ENCODE measurements at regions not wholly inside any gene's neighbourhood (a gene's known extent, or its start where the extent isn't known, plus 50 kb on each side); places are given as distances from the start of the nearest gene placed in this dataset.

DNA sequence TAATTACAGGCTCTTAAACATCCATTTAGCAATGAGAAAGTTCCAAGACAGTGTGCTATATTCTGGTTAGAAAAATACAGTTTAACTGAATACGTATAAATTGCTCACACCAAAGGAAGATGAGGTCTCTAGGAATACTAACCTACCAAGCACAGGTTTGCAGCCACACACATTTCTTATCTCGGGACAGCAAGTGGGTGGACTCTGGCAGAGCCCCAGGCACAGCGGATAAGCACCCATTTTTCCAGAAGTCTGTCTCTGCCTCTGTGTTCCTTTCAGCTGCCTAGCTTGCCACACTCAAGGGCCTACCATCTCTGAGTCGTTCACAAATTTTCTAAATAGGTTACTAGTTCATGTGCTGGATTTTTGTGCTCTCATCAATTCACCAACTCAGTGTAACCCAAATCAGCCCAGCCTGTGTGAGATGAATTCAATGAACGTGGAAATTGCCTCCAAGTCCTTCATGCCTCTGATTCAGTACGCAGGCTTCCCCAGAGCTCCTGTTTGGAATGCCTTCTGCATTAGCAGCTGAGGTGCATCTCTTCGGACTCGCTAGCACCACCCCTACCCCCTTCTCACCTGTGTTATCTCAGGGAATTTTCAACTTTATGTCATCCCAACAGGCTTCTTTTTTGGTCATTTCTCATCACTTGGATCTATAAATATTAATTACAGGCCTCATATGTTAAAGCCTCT is 581.0 kb upstream of the CDH11 start:
- H3K27me3 ChIP-seq (replicated peaks in 1 of 4; ENCODE audit: control extremely low read depth in 1 of 4, control insufficient read depth in 3 of 4, insufficient read depth in 4 of 4, low read length in 3 of 4), result no peaks in the 10 kb centered on the region
- Mint-ChIP-seq H3K27me3 (no peaks in the 10 kb centered on the region), H3K4me3 (no peak overlapping the region), H3K9me3 (ENCODE audit: insufficient read depth) (no peaks in the 10 kb centered on the region), H3K4me1 (no peaks in the 10 kb centered on the region), H3K27ac (no peak overlapping the region)
- no peak for ATAC-seq (ENCODE audit: low read depth)
- ChIA-PET CTCF (no interaction called here), POLR2A (no interaction called here)
- intact Hi-C loops (cut with micrococcal nuclease), result no loop called here
- no peaks in the 10 kb centered on the region for H3K36me3 ChIP-seq (replicated peaks in 1 of 2; ENCODE audit: control extremely low read depth in 1 of 2, control insufficient read depth in 1 of 2, extremely low read depth in 1 of 2, insufficient read depth in 2 of 2, low read length in 1 of 2)
- H3K9ac ChIP-seq (ENCODE audit: low read length), result no peak overlapping the region
- H2AFZ ChIP-seq (ENCODE audit: insufficient read depth, low read depth, low read length, poor library complexity, severe bottlenecking), result no peak overlapping the region
- no peak for TF ChIP-seq EZH2 (IDR thresholded peaks at IDR 0.05; ENCODE audit: borderline replicate concordance, insufficient read depth, low read depth, low read length, poor library complexity, severe bottlenecking)
- TF ChIP-seq, protein P1, sequence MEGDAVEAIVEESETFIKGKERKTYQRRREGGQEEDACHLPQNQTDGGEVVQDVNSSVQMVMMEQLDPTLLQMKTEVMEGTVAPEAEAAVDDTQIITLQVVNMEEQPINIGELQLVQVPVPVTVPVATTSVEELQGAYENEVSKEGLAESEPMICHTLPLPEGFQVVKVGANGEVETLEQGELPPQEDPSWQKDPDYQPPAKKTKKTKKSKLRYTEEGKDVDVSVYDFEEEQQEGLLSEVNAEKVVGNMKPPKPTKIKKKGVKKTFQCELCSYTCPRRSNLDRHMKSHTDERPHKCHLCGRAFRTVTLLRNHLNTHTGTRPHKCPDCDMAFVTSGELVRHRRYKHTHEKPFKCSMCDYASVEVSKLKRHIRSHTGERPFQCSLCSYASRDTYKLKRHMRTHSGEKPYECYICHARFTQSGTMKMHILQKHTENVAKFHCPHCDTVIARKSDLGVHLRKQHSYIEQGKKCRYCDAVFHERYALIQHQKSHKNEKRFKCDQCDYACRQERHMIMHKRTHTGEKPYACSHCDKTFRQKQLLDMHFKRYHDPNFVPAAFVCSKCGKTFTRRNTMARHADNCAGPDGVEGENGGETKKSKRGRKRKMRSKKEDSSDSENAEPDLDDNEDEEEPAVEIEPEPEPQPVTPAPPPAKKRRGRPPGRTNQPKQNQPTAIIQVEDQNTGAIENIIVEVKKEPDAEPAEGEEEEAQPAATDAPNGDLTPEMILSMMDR (IDR thresholded peaks at IDR 0.05), result no peak
- DNase-seq, result no peak
- no peak overlapping the region for H3K4me2 ChIP-seq (replicated peaks; ENCODE audit: low read depth, low read length, poor library complexity, severe bottlenecking)
- 86% methylated on average over 6 of the region's 8 CpGs for WGBS (ENCODE audit: insufficient coverage)
- H3K4me3 ChIP-seq (ENCODE audit: control extremely low read depth in 1 of 5, extremely low read depth in 1 of 5, insufficient read depth in 1 of 5, low read depth in 2 of 5, low read length in 4 of 5), result no peak overlapping the region
- no peaks in the 10 kb centered on the region for H3K4me1 ChIP-seq (ENCODE audit: control insufficient read depth in 2 of 2, insufficient read depth in 2 of 2, low read length in 2 of 2)
- H3K9me3 ChIP-seq (ENCODE audit: control extremely low read depth in 1 of 3, control insufficient read depth in 2 of 3, insufficient read depth in 1 of 3, low read length in 2 of 3), result peaks cover 0 to 2% (median 0%) of the 10 kb centered on the region in 3 donors
- H4K20me1 ChIP-seq (ENCODE audit: control insufficient read depth, insufficient read depth, low read length, poor library complexity, severe bottlenecking), result no peaks in the 10 kb centered on the region
- H3K79me2 ChIP-seq (ENCODE audit: control insufficient read depth, insufficient read depth, low read length), result no peaks in the 10 kb centered on the region
- no peak overlapping the region for H3K27ac ChIP-seq (ENCODE audit: low read length in 2 of 2)

DNA sequence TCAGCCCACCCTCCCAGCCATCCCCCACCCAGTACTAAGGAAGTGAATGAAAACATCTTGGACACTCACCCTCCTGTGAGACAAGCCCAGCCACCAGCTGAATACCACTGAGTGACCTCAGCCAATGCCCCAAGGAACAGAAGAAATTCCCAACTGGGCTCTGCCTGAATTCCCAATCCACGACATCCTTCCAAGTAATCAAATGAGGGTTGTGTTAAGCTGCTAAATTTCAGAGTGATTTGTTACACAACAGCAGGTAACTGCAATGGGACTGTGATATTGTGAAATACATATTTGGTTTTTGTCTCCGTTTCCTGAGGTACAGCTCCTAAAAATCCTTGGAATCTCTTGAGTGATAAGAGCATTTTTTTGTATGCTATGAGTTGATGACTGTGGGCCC is 578.7 kb upstream of the CDH11 start:
- Histone ChIP-seq H3K79me2 (ENCODE audit: control insufficient read depth, insufficient read depth, low read length) (no peaks in the 10 kb centered on the region), H3K4me3 (ENCODE audit: control extremely low read depth in 1 of 5, extremely low read depth in 1 of 5, insufficient read depth in 1 of 5, low read depth in 2 of 5, low read length in 4 of 5) (no peak overlapping the region), H4K20me1 (ENCODE audit: control insufficient read depth, insufficient read depth, low read length, poor library complexity, severe bottlenecking) (no peaks in the 10 kb centered on the region), H3K36me3 (replicated peaks in 1 of 2; ENCODE audit: control extremely low read depth in 1 of 2, control insufficient read depth in 1 of 2, extremely low read depth in 1 of 2, insufficient read depth in 2 of 2, low read length in 1 of 2) (no peaks in the 10 kb centered on the region), H3K27me3 (replicated peaks in 1 of 4; ENCODE audit: control extremely low read depth in 1 of 4, control insufficient read depth in 3 of 4, insufficient read depth in 4 of 4, low read length in 3 of 4) (no peaks in the 10 kb centered on the region), H3K4me1 (ENCODE audit: control insufficient read depth in 2 of 2, insufficient read depth in 2 of 2, low read length in 2 of 2) (no peaks in the 10 kb centered on the region), H2AFZ (ENCODE audit: insufficient read depth, low read depth, low read length, poor library complexity, severe bottlenecking) (no peak overlapping the region), H3K9ac (ENCODE audit: low read length) (no peak overlapping the region), H3K4me2 (replicated peaks; ENCODE audit: low read depth, low read length, poor library complexity, severe bottlenecking) (no peak overlapping the region), H3K9me3 (ENCODE audit: control extremely low read depth in 1 of 3, control insufficient read depth in 2 of 3, insufficient read depth in 1 of 3, low read length in 2 of 3) (peaks cover 0 to 5% (median 0%) of the 10 kb centered on the region in 3 donors), H3K27ac (ENCODE audit: low read length in 2 of 2) (no peak overlapping the region)
- CTCF ChIA-PET, result no interaction called here
- Mint-ChIP-seq H3K4me1 (no peaks in the 10 kb centered on the region), H3K9me3 (ENCODE audit: insufficient read depth) (no peaks in the 10 kb centered on the region), H3K27me3 (no peaks in the 10 kb centered on the region), H3K4me3 (no peak overlapping the region), H3K27ac (no peak overlapping the region)
- DNase-seq, result no peak
- ATAC-seq (ENCODE audit: low read depth), result no peak
- intact Hi-C loops (cut with micrococcal nuclease), result no loop called here
- no CpG with 5 or more reads among the region's 2 CpGs for WGBS (ENCODE audit: insufficient coverage)
- POLR2A ChIA-PET, result no interaction called here
- no peak for TF ChIP-seq EZH2 (IDR thresholded peaks at IDR 0.05; ENCODE audit: borderline replicate concordance, insufficient read depth, low read depth, low read length, poor library complexity, severe bottlenecking)
- TF ChIP-seq, protein P1 (IDR thresholded peaks at IDR 0.05), result no peak
